B cell (primary cell): ENCODE measurements at regions not wholly inside any gene's neighbourhood (a gene's known extent, or its start where the extent isn't known, plus 50 kb on each side); places are given as distances from the start of the nearest gene placed in this dataset.

Experiments used
- CTCF ChIP-seq: fragments of 200-600 bp; IDR thresholded peaks from one replicate; pipeline ENCODE4 v1.8.0; 2022; ENCODE audit warnings: antibody characterized with exemption, mild to moderate bottlenecking
- EZH2 ChIP-seq: IDR thresholded peaks from 2 replicates; pipeline ENCODE4 v1.6.1; 2012; ENCODE audit warnings: borderline replicate concordance, low read depth, mild to moderate bottlenecking, moderate library complexity, low read length; ENCODE audit not compliant: insufficient read depth, poor library complexity, severe bottlenecking

GRCh38 chr3:124059580-124059979 lies 67.7 kb upstream of the ROPN1 start:
- TF ChIP-seq CTCF (no peak), EZH2 (no peak)
